WERI-Rb-1 (cell line): ENCODE measurements at regions not wholly inside any gene's neighbourhood (a gene's known extent, or its start where the extent isn't known, plus 50 kb on each side); places are given as distances from the start of the nearest gene placed in this dataset.
"Not testable (repeated sequence)": the region's sequence is repeated elsewhere in the genome, so short reads cannot be mapped to it uniquely, and the experiment has no call there.

Experiments
- DNase-seq: peaks from one replicate; pipeline ENCODE4 v3.0.0-alpha.2; 2020
- H3K27ac ChIP-seq: fragments of 250-450 bp; sonication (Bioruptor Pico); 2 replicates; pipeline ENCODE4 v1.5.1; 2020; ENCODE audit warnings: mild to moderate bottlenecking, moderate library complexity
- H3K27me3 ChIP-seq: fragments of 250-450 bp; sonication (Bioruptor Pico); 2 replicates; pipeline ENCODE4 v1.5.1; 2021; ENCODE audit warnings: mild to moderate bottlenecking, low read depth, moderate library complexity; ENCODE audit not compliant: insufficient read depth, severe bottlenecking
- H3K36me3 ChIP-seq: fragments of 250-450 bp; sonication (Bioruptor Pico); 2 replicates; pipeline ENCODE4 v1.5.1; 2020; ENCODE audit warnings: mild to moderate bottlenecking, moderate library complexity
- H3K4me3 ChIP-seq: 2 replicates; pipeline ENCODE4 v1.5.1; 2011; ENCODE audit warnings: low read depth, mild to moderate bottlenecking, control low read depth, low read length
- H3K9me3 ChIP-seq: fragments of 250-450 bp; sonication (Bioruptor Pico); 2 replicates; pipeline ENCODE4 v1.5.1; 2021; ENCODE audit warnings: mild to moderate bottlenecking, moderate library complexity; ENCODE audit not compliant: severe bottlenecking
- CTCF ChIP-seq: IDR thresholded peaks from 2 replicates; pipeline ENCODE4 v1.5.1; 2011; ENCODE audit warnings: low read depth, mild to moderate bottlenecking, control low read depth, inconsistent platforms, low read length

GRCh38 chr16:31581065-31581464 lies 53.4 kb downstream of the AHSP start:
- H3K27ac ChIP-seq, H3K9me3 ChIP-seq: not testable (repeated sequence)
- peaks cover 16% of the 10 kb centered on the region for H3K27me3 ChIP-seq

GRCh38 chr16:31601737-31602384 lies 74.2 kb downstream of the AHSP start:
- not testable (repeated sequence) for DNase-seq, H3K4me3 ChIP-seq, H3K27ac ChIP-seq, H3K36me3 ChIP-seq, H3K27me3 ChIP-seq
- H3K9me3 ChIP-seq = peaks cover 12% of the 10 kb centered on the region

More at GRCh38 chr16:31581065-31581464, 53.4 kb downstream of the AHSP start:
- DNase-seq, H3K36me3 ChIP-seq, H3K4me3 ChIP-seq: not testable (repeated sequence)

GRCh38 chr16:31618130-31618529 lies 90.4 kb downstream of the AHSP start:
- Histone ChIP-seq H3K36me3 (no peaks in the 10 kb centered on the region), H3K27ac (no peak overlapping the region), H3K27me3 (peaks cover 8% of the 10 kb centered on the region), H3K9me3 (no peaks in the 10 kb centered on the region), H3K4me3 (no peak overlapping the region)
- no peak for DNase-seq
- no peak for TF ChIP-seq CTCF

GRCh38 chr16:31636433-31636832 lies 108.7 kb downstream of the AHSP start:
- Histone ChIP-seq H3K4me3 (no peak overlapping the region), H3K36me3 (no peaks in the 10 kb centered on the region), H3K27ac (no peak overlapping the region), H3K9me3 (peaks cover 6% of the 10 kb centered on the region), H3K27me3 (peaks cover 58% of the 10 kb centered on the region)
- DNase-seq = no peak
- no peak for TF ChIP-seq CTCF

GRCh38 chr16:31641279-31641678 lies 113.6 kb downstream of the AHSP start:
- no peak for DNase-seq
- peaks cover 89% of the 10 kb centered on the region for H3K27me3 ChIP-seq
- no peak overlapping the region for H3K4me3 ChIP-seq
- no peak overlapping the region for H3K27ac ChIP-seq
- no peaks in the 10 kb centered on the region for H3K36me3 ChIP-seq
- no peak for TF ChIP-seq CTCF
- H3K9me3 ChIP-seq = peaks cover 5% of the 10 kb centered on the region

GRCh38 chr16:31655674-31656073 lies 128.0 kb downstream of the AHSP start:
- not testable (repeated sequence) for DNase-seq, H3K36me3 ChIP-seq, H3K27ac ChIP-seq, H3K9me3 ChIP-seq, H3K4me3 ChIP-seq
- peaks cover 31% of the 10 kb centered on the region for H3K27me3 ChIP-seq

- Histone ChIP-seq H3K27ac (no peak overlapping the region), H3K27me3 (peaks cover 42% of the 10 kb centered on the region), H3K36me3 (no peaks in the 10 kb centered on the region), H3K9me3 (peaks cover 9% of the 10 kb centered on the region), H3K4me3 (no peak overlapping the region)
- TF ChIP-seq CTCF = no peak
- no peak for DNase-seq
Observed at GRCh38 chr16:31664683-31665482, 137.2 kb downstream of the AHSP start.
